HG02870 (cell line): ENCODE measurements at regions not wholly inside any gene's neighbourhood (a gene's known extent, or its start where the extent isn't known, plus 50 kb on each side); places are given as distances from the start of the nearest gene placed in this dataset.
"Not testable (repeated sequence)": the region's sequence is repeated elsewhere in the genome, so short reads cannot be mapped to it uniquely, and the experiment has no call there.

Experiments used
- ATAC-seq: cut with Tn5 transposase; IDR thresholded peaks from one replicate; pipeline ENCODE4 v1.9.1; 2021; ENCODE audit warnings: mild to moderate bottlenecking, moderate library complexity; ENCODE audit not compliant: unreplicated experiment

DNA sequence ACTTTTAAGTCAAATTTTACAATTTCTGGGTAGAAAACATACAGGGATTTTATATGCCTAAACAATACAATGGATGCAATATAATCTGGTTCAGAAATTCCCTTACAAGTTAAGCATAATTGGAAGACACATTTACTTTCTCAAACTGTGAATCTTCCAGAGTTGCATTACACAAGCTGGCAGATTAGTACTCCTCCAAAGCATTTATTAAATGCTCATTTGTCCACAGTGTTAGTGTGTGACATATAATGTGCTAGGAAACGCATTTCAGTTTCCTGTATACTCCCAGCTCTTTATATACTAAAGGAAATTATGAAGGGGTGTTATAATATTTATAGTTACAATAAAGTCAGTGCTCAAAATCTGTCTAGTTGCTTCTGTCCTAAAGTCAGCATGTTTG is 239.0 kb upstream of the FIGN start:
- ATAC-seq, result no peak

GRCh38 chr2:163970058-163970813 is 234.4 kb upstream of the FIGN start:
- no peak for ATAC-seq

GRCh38 chr2:163964278-163964677 is 228.5 kb upstream of the FIGN start:
- ATAC-seq, result not testable (repeated sequence)

- ATAC-seq, result no peak
Measured at GRCh38 chr2:163953390-163953907, 217.6 kb upstream of the FIGN start.

- ATAC-seq, result no peak
Measured at GRCh38 chr2:163951312-163951711, 215.5 kb upstream of the FIGN start.

DNA sequence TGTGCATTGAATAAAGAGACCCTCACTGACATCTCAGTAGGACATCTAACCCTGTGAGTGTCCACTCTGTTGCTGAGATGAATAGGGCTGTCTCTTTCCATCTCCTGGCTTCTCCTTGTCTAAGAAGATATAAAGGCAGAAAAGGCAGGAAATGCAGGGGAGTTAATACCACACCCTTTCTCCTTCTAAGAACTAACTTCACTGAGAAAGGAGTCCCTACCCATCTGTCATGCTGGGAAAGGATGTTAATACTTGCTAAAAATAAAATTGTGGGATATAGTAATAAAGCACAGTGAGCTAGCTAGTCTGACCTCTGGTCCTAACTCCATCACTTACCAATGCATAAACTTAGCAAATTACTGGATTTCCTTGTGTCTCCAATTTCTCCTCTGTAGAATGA is 213.9 kb upstream of the FIGN start:
- ATAC-seq, result no peak

DNA sequence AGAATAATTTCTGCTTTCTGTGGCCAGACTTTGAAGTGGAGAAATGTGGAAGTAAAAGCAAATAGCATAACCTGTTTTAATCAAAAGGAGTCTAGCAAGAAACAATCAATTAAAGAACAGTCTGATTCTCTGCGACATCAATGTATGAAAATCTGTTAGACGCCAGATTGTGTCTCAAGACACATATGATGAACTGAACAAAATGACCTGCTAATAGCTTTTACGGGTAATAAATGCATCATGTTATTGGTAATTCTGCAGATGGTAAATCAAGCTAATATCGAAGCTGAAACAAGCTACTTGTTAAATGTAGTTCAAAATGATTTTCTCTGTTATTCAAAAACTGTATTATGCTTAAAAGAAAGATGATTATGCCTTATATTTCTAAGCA is 208.5 kb upstream of the FIGN start:
- ATAC-seq, result no peak

GRCh38 chr2:163943403-163944346 is 207.9 kb upstream of the FIGN start:
- no peak for ATAC-seq

DNA sequence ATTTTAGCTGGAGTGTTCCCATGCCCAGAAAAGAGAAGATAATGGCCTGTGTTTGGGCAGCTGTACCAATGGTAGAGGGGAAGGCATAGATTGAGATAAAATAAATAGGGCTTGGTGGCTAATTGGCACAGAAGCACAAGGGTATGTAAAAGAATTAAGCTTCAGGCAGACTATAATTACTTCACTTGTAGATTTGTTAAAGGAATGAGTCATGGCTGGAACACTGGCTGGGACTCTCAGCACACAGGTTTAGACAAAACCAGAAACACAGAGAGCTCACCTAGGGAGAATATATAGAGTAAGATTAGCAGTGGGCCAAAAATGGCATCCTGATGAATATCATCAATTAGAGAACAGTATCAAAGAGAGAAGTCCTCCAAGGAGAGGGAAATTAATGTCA is 198.3 kb upstream of the FIGN start:
- no peak for ATAC-seq

DNA sequence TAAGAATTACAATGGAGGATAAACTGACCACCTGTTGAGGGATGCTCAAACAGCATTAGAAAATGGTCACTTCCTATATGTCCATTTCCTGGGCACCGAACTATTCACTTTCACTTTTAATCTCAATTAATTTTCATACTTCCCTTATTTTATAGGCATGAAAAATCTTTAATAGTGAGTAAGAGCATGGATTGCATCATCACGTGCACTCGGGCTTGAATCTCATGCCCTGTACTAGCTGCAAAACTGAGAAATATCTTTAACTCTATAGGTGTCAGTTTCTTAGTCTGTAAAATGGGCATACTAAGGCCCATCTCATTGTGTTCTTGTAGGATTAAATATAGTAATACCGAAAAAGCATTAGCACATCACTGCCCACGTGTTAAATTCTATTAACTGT is 183.9 kb upstream of the FIGN start:
- no peak for ATAC-seq

DNA sequence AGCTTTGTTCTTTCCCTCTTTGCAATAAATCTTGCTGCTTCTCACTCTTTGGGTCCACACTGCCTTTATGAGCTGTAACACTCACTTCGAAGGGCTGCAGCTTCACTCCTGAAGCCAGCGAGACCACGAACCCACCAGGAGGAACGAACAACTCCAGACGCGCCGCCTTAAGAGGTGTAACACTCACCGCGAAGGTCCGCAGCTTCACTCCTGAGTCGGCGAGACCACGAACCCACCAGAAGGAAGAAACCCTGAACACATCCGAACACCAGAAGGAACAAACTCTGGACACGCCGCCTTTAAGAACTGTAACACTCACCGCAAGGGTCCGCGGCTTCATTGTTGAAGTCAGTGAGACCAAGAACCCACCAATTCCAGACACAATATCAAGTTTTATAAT is 178.7 kb upstream of the FIGN start:
- not testable (repeated sequence) for ATAC-seq

- not testable (repeated sequence) for ATAC-seq
Measured at GRCh38 chr2:163913532-163913944, 177.7 kb upstream of the FIGN start.

- ATAC-seq, result no peak
Measured at GRCh38 chr2:163909411-163910080, 173.7 kb upstream of the FIGN start.

- ATAC-seq, result no peak
Measured at GRCh38 chr2:163906410-163906809, 170.6 kb upstream of the FIGN start.

DNA sequence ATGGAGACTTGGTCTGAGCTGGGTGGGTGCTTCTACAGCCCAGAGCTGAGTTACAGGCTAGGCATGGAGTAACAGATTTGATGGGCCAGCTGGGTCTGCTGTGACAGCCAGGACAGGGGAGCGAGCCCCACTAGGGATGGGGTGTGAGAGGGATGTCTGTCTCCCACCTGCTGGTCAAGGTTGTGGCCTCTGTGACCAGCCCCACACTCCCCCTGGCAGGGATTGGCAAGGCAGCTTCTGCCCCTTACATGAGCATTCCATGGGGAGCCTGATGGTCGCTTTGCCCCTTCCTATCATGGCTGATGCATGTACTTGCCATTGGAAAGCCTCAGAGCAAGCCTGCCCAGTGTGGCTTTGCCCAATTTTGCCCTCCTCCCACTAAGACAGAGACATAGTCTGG is 162.0 kb upstream of the FIGN start:
- no peak for ATAC-seq

DNA sequence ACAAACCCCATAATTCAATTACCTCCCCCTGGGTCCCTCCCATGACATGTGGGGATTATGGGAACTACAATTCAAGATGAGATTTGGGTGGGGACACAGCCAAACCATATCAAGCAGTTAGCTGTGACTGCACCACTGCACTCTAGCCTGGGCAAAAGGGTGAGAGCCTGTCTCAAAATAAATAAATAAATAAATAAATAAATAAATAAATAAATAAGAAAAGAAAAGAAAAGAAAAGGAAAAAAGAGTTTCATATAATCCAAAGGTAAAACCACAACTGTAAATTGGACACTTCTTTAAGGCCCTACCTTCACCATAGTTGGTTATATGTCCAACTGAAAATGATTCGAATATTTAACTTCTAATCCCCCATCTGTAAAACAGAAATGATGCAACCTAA is 157.6 kb upstream of the FIGN start:
- ATAC-seq, result not testable (repeated sequence)

DNA sequence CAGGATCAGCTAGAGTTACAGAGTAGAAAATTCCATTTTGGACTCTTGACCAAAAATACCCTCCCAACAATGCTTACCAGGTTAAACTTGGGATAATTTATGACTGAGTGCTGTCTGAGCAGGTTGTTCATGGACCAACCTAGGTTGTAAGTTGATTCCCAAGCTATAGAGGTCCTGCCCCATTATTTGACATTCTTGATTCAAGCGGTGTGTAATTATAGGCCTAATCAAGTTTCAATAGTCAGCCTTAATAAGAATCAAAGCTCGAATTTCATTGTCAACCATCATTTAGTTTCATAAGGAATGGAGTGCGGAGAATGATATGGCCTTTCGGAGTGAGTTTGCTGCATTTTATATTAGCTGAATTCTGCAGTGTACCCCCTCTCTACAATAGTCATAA is 152.8 kb upstream of the FIGN start:
- no peak for ATAC-seq

GRCh38 chr2:163887182-163887581 is 151.4 kb upstream of the FIGN start:
- ATAC-seq, result no peak

DNA sequence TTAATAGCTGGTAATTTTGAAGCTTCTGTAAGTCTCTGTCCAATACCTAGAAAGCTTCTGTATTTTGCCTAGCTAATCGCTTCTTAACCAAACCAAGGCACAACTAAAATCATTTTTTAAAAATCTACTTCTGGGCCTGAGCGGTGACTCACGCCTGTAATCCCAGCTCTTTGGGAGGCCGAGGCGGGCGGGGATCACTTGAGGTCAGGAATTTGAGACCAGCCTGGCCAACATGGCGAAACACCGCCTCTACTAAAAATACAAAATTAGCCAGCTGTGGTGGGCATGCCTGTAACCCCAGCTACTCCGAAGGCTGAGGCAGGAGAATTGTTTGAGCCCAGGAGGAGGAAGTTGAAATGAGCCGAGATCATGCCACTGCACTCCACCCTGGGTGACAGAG is 148.6 kb upstream of the FIGN start:
- ATAC-seq, result no peak

DNA sequence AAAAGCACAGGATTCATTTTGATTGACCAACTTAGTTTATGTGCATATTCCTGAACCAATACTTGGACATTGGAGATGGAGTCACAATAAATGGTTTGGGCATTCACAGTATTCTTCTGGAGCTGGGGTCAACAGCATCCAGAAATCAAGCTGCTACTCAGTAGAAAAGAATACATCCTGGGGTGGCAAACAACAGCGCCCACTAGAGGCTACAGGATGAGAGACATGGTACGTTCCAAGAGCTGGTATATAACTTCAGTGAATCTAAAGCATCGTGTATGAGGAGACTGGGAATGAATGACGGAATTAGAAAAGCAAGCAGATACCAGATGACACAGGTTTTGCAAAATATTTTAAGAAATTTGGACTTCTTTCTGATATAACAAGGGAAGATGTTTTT is 142.9 kb upstream of the FIGN start:
- peak; percentile 75 for ATAC-seq

- ATAC-seq, result no peak
Measured at GRCh38 chr2:163877316-163877715, 141.5 kb upstream of the FIGN start.
